Neural cell (in vitro differentiated cells): ENCODE measurements at regions not wholly inside any gene's neighbourhood (a gene's known extent, or its start where the extent isn't known, plus 50 kb on each side); places are given as distances from the start of the nearest gene placed in this dataset.

ENCODE experiments used
- H2AFZ ChIP-seq: fragments of 200-600, 300-800 bp; sonication (generic), shearing (Covaris generic); 2 replicates; pipeline ENCODE4 v1.6.0; 2014; ENCODE audit warnings: low read depth, mild to moderate bottlenecking, antibody characterized with exemption, low read length, moderate library complexity
- H3F3A ChIP-seq: fragments of 200-600 bp; shearing (Covaris generic); 2 replicates; pipeline ENCODE4 v1.6.1; 2016; ENCODE audit warnings: mild to moderate bottlenecking, moderate library complexity, mixed read lengths, antibody characterized with exemption, low read length; ENCODE audit not compliant: insufficient read depth, poor library complexity, severe bottlenecking
- H3K27ac ChIP-seq: fragments of 200-600, 300-800 bp; sonication (generic), shearing (Covaris generic); 2 replicates; pipeline ENCODE4 v1.5.1; 2014; ENCODE audit warnings: mild to moderate bottlenecking, low read length, moderate library complexity
- H3K27me3 ChIP-seq: fragments of 300-800, 200-600 bp; sonication (generic), shearing (Covaris generic); 2 replicates; pipeline ENCODE4 v1.6.0; 2014; ENCODE audit warnings: mild to moderate bottlenecking, low read depth, low read length, moderate library complexity; ENCODE audit not compliant: insufficient read depth
- H3K36me3 ChIP-seq: fragments of 300-800, 200-600 bp; sonication (generic), shearing (Covaris generic); 2 replicates; pipeline ENCODE4 v1.5.1; 2014; ENCODE audit warnings: mild to moderate bottlenecking, antibody characterized with exemption, low read length, moderate library complexity; ENCODE audit not compliant: insufficient read depth
- H3K4me2 ChIP-seq: fragments of 300-800, 200-600 bp; sonication (generic), shearing (Covaris generic); 2 replicates; pipeline ENCODE4 v1.6.0; 2014; ENCODE audit warnings: mild to moderate bottlenecking, low read length
- H3K4me3 ChIP-seq: fragments of 300-800, 200-600 bp; sonication (generic), shearing (Covaris generic); 2 replicates; pipeline ENCODE4 v1.5.1; 2014; ENCODE audit warnings: mild to moderate bottlenecking, low read length, moderate library complexity
- H3K79me2 ChIP-seq: fragments of 200-600 bp; shearing (Covaris generic); replicated peaks from 2 replicates; pipeline ENCODE4 v1.6.0; 2014; ENCODE audit warnings: mild to moderate bottlenecking, low read length, moderate library complexity; ENCODE audit not compliant: insufficient read depth
- H3K9ac ChIP-seq: fragments of 300-800, 200-600 bp; sonication (generic), shearing (Covaris generic); 2 replicates; pipeline ENCODE4 v1.6.1; 2016; ENCODE audit warnings: mild to moderate bottlenecking, low read length, mixed read lengths
- H3K9me2 ChIP-seq: fragments of 200-600 bp; shearing (Covaris generic); 2 replicates; pipeline ENCODE4 v1.6.1; 2016; ENCODE audit warnings: mild to moderate bottlenecking, low read length, mixed read lengths; ENCODE audit not compliant: insufficient read depth
- H3K9me3 ChIP-seq: fragments of 200-600, 300-800 bp; sonication (generic), shearing (Covaris generic); 2 replicates; pipeline ENCODE4 v1.6.1; 2016; ENCODE audit warnings: mild to moderate bottlenecking, mixed run types, low read length, moderate library complexity, mixed read lengths
- H4K20me1 ChIP-seq: fragments of 200-600 bp; shearing (Covaris generic); 2 replicates; pipeline ENCODE4 v1.6.1; 2016; ENCODE audit warnings: mild to moderate bottlenecking, mixed run types; ENCODE audit not compliant: insufficient read depth
- CTCF ChIP-seq: fragments of 450-650 bp; IDR thresholded peaks from 2 replicates; pipeline ENCODE4 v1.5.1; 2014; ENCODE audit warnings: antibody characterized with exemption, mild to moderate bottlenecking, moderate library complexity; ENCODE audit not compliant: poor library complexity, severe bottlenecking
- EP300 ChIP-seq: fragments of 450-650 bp; conservative IDR thresholded peaks from 2 replicates; pipeline ENCODE4 v1.6.1; 2014; ENCODE audit warnings: antibody characterized with exemption, mild to moderate bottlenecking, moderate library complexity; ENCODE audit not compliant: poor library complexity, severe bottlenecking
- EZH2 ChIP-seq: fragments of 200-600, 300-800 bp; shearing (Covaris generic), sonication (generic); IDR thresholded peaks from 2 replicates; pipeline ENCODE4 v1.6.1; 2014; ENCODE audit warnings: antibody characterized with exemption, low read length, borderline replicate concordance, mild to moderate bottlenecking; ENCODE audit not compliant: insufficient read depth, poor library complexity, severe bottlenecking
- MXI1 ChIP-seq: fragments of 450-650 bp; conservative IDR thresholded peaks from 2 replicates; pipeline ENCODE4 v1.6.1; 2014; ENCODE audit warnings: antibody characterized with exemption, mild to moderate bottlenecking; ENCODE audit not compliant: poor library complexity, severe bottlenecking
- POLR2AphosphoS5 ChIP-seq: IDR thresholded peaks from 2 replicates; pipeline ENCODE4 v1.6.1; 2012
- RAD21 ChIP-seq: fragments of 450-650 bp; conservative IDR thresholded peaks from 2 replicates; pipeline ENCODE4 v1.6.1; 2014; ENCODE audit warnings: antibody characterized with exemption, mild to moderate bottlenecking, moderate library complexity
- REST ChIP-seq: IDR thresholded peaks from 2 replicates; pipeline ENCODE4 v1.6.1; 2012; ENCODE audit warnings: borderline replicate concordance
- SMC3 ChIP-seq: fragments of 450-650 bp; conservative IDR thresholded peaks from 2 replicates; pipeline ENCODE4 v1.6.1; 2014; ENCODE audit warnings: antibody characterized with exemption, mild to moderate bottlenecking, moderate library complexity; ENCODE audit not compliant: poor library complexity
- TAF1 ChIP-seq: IDR thresholded peaks from 2 replicates; pipeline ENCODE4 v1.6.1; 2012; ENCODE audit warnings: low read depth

- H4K20me1 ChIP-seq, result no peaks in the 10 kb centered on the region
- H3K27ac ChIP-seq, result no peak overlapping the region
- TF ChIP-seq TAF1 (no peak), CTCF (no peak), RAD21 (no peak), SMC3 (no peak), EZH2 (no peak), REST (no peak), POLR2AphosphoS5 (no peak), EP300 (no peak), MXI1 (no peak)
- no peak overlapping the region for H2AFZ ChIP-seq
- no peaks in the 10 kb centered on the region for H3K36me3 ChIP-seq
- H3K4me2 ChIP-seq, result no peak overlapping the region
- no peaks in the 10 kb centered on the region for H3K9me2 ChIP-seq
- no peaks in the 10 kb centered on the region for H3K79me2 ChIP-seq
- no peaks in the 10 kb centered on the region for H3K9me3 ChIP-seq
- H3K27me3 ChIP-seq, result no peaks in the 10 kb centered on the region
- no peak overlapping the region for H3K4me3 ChIP-seq
- H3K9ac ChIP-seq, result no peak overlapping the region
- H3F3A ChIP-seq, result no peaks in the 10 kb centered on the region
Observed at GRCh38 chr3:780505-780904, 312.3 kb upstream of the CNTN6 start.

GRCh38 chr3:791442-791841 is 301.4 kb upstream of the CNTN6 start:
- H3K4me2 ChIP-seq, result no peak overlapping the region
- no peak overlapping the region for H3K4me3 ChIP-seq
- no peaks in the 10 kb centered on the region for H3K36me3 ChIP-seq
- no peaks in the 10 kb centered on the region for H3K79me2 ChIP-seq
- no peaks in the 10 kb centered on the region for H4K20me1 ChIP-seq
- no peak overlapping the region for H2AFZ ChIP-seq
- no peaks in the 10 kb centered on the region for H3K27me3 ChIP-seq
- H3F3A ChIP-seq, result no peaks in the 10 kb centered on the region
- no peak overlapping the region for H3K9ac ChIP-seq
- no peak overlapping the region for H3K27ac ChIP-seq
- H3K9me3 ChIP-seq, result no peaks in the 10 kb centered on the region
- TF ChIP-seq RAD21, result no peak
- no peak for TF ChIP-seq MXI1
- TF ChIP-seq EP300, result no peak
- TF ChIP-seq CTCF, result no peak
- TF ChIP-seq POLR2AphosphoS5, result no peak
- no peak for TF ChIP-seq REST
- no peak for TF ChIP-seq EZH2
- no peak for TF ChIP-seq TAF1
- TF ChIP-seq SMC3, result no peak
- no peaks in the 10 kb centered on the region for H3K9me2 ChIP-seq
